Neural crest cell (in vitro differentiated cells): ENCODE measurements at regions not wholly inside any gene's neighbourhood (a gene's known extent, or its start where the extent isn't known, plus 50 kb on each side); places are given as distances from the start of the nearest gene placed in this dataset.
"Not testable (repeated sequence)": the region's sequence is repeated elsewhere in the genome, so short reads cannot be mapped to it uniquely, and the experiment has no call there.

ENCODE experiments used
- DNase-seq: peaks from one replicate; pipeline ENCODE4 v3.0.0; 2021; ENCODE audit warnings: low read depth, mixed read lengths, low spot score
- H3K27ac Mint-ChIP-seq: one replicate; pipeline ENCODE4 v1.8.0; 2021; ENCODE audit warnings: mild to moderate bottlenecking, mixed read lengths; ENCODE audit not compliant: unreplicated experiment
- H3K27me3 Mint-ChIP-seq: 2 replicates; pipeline ENCODE4 v1.8.0; 2021; ENCODE audit warnings: low read depth, mild to moderate bottlenecking, mixed read lengths
- H3K36me3 Mint-ChIP-seq: 2 replicates; pipeline ENCODE4 v1.8.0; 2021; ENCODE audit warnings: low read depth, mild to moderate bottlenecking, mixed read lengths
- H3K4me1 Mint-ChIP-seq: 2 replicates; pipeline ENCODE4 v1.8.0; 2021; ENCODE audit warnings: mixed read lengths
- H3K4me3 Mint-ChIP-seq: one replicate; pipeline ENCODE4 v1.8.0; 2021; ENCODE audit warnings: mild to moderate bottlenecking, mixed read lengths
- H3K9me3 Mint-ChIP-seq: 2 replicates; pipeline ENCODE4 v1.8.0; 2021; ENCODE audit warnings: mixed read lengths
- TF ChIP-seq, protein P1 (sequence below): fragments of 200-600 bp; sonication (generic); conservative IDR thresholded peaks from 2 replicates; pipeline ENCODE4 v1.5.0; 2021; ENCODE audit warnings: antibody characterized with exemption, mild to moderate bottlenecking

- Mint-ChIP-seq H3K9me3 (peaks cover 22% of the 10 kb centered on the region), H3K4me1 (no peaks in the 10 kb centered on the region), H3K36me3 (peaks cover 4% of the 10 kb centered on the region), H3K27ac (no peak overlapping the region), H3K4me3 (no peak overlapping the region), H3K27me3 (no peaks in the 10 kb centered on the region)
- TF ChIP-seq, protein P1, sequence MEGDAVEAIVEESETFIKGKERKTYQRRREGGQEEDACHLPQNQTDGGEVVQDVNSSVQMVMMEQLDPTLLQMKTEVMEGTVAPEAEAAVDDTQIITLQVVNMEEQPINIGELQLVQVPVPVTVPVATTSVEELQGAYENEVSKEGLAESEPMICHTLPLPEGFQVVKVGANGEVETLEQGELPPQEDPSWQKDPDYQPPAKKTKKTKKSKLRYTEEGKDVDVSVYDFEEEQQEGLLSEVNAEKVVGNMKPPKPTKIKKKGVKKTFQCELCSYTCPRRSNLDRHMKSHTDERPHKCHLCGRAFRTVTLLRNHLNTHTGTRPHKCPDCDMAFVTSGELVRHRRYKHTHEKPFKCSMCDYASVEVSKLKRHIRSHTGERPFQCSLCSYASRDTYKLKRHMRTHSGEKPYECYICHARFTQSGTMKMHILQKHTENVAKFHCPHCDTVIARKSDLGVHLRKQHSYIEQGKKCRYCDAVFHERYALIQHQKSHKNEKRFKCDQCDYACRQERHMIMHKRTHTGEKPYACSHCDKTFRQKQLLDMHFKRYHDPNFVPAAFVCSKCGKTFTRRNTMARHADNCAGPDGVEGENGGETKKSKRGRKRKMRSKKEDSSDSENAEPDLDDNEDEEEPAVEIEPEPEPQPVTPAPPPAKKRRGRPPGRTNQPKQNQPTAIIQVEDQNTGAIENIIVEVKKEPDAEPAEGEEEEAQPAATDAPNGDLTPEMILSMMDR: no peak
- DNase-seq: no peak
Measured at GRCh38 chr5:113713051-113713450, 199.6 kb downstream of the YTHDC2 start.

DNA sequence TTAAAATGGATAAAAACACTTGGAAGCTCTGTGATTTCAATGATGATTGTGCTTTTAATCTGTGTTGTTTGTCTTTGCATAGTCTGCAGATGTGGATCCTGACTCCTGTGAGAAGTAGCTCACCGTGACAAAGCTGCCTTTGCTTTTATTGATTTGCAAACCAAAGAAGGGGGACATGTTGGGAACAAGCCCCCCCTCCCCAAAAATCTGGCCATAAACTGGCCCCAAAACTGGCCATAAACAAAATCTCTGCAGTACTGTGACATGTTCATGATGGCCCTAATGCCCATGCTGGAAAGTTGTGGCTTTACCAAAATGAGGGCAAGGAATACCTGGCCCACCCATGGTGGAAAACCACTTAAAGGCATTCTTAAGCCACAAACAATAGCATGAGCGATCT, 202.4 kb downstream of the YTHDC2 start:
- H3K36me3 Mint-ChIP-seq, H3K27me3 Mint-ChIP-seq: not testable (repeated sequence)

DNA sequence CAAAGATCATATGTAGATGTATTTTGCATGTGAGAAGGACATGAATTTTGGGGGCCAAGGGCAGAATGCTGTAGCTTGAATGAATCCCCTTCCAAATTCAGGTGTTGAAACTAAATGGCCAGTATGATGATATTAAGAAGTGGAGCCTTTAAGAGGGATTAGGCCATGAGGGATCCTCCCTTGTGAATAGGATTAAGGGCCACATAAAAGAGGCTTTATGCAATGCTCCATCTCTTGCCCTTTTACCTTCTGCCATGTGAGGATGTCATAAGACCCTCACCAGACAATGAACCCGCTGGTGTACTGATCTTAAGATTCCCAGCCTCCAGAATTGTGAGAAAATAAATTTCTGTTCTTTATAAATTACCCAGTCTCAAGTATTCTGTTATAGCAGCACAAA, 206.1 kb downstream of the YTHDC2 start:
- no peak overlapping the region for H3K4me3 Mint-ChIP-seq
- DNase-seq: no peak
- peaks cover 3% of the 10 kb centered on the region for H3K36me3 Mint-ChIP-seq
- no peak overlapping the region for H3K27ac Mint-ChIP-seq
- TF ChIP-seq, protein P1: no peak
- peaks cover 18% of the 10 kb centered on the region for H3K9me3 Mint-ChIP-seq
- H3K27me3 Mint-ChIP-seq: no peaks in the 10 kb centered on the region
- H3K4me1 Mint-ChIP-seq: no peaks in the 10 kb centered on the region

More for the DNA sequence above, 202.4 kb downstream of the YTHDC2 start:
- DNase-seq, H3K4me3 Mint-ChIP-seq, H3K27ac Mint-ChIP-seq, H3K4me1 Mint-ChIP-seq: not testable (repeated sequence)
- H3K9me3 Mint-ChIP-seq: peaks cover 24% of the 10 kb centered on the region

DNA sequence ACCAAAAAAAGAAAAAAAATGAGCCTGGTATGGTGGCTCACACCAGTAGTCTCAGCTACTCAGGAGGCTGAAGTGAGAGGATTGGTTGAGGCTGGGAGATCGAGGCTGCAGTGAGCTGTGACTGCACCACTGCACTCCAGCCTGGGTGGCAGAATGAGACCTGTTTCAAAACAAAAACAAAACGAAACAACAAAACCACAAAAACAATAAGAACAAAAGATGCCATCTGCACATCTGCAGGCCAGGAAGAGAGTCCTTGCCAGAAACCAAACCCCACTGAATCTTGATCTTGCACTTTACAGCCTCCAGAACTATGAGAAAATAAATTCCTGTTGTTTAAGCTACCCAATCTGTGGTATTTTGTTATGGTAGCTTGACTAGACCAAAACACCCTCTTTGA, 207.7 kb downstream of the YTHDC2 start:
- H3K4me1 Mint-ChIP-seq: no peaks in the 10 kb centered on the region
- no peak for DNase-seq

DNA sequence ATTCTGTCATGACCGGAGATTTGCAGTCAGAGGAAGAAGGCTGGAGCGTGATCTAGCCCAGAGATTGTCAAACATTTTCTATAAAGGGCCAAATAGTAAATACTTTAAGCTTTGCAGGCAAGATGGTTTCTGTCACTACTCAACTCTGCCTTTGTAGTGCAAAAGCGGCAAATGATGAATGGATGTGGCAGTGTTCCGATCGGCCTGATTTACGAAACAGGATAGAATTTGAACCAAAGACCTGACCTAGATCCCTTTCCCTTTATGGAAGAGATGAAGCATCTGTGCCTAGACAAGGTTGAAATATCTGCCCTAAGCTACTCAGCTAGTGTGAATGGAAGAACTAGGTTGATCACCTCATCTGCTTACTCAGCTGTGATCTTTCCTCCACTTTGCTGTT, 209.5 kb downstream of the YTHDC2 start:
- Mint-ChIP-seq H3K36me3 (peaks cover 2% of the 10 kb centered on the region), H3K27me3 (no peaks in the 10 kb centered on the region), H3K27ac (no peak overlapping the region), H3K9me3 (peaks cover 17% of the 10 kb centered on the region), H3K4me3 (no peak overlapping the region), H3K4me1 (no peaks in the 10 kb centered on the region)
- no peak for DNase-seq
- TF ChIP-seq, protein P1: no peak

More for the DNA sequence above, 207.7 kb downstream of the YTHDC2 start:
- H3K36me3 Mint-ChIP-seq: peaks cover 2% of the 10 kb centered on the region
- TF ChIP-seq, protein P1: no peak
- no peak overlapping the region for H3K4me3 Mint-ChIP-seq
- peaks cover 21% of the 10 kb centered on the region for H3K9me3 Mint-ChIP-seq
- H3K27me3 Mint-ChIP-seq: no peaks in the 10 kb centered on the region
- no peak overlapping the region for H3K27ac Mint-ChIP-seq

DNA sequence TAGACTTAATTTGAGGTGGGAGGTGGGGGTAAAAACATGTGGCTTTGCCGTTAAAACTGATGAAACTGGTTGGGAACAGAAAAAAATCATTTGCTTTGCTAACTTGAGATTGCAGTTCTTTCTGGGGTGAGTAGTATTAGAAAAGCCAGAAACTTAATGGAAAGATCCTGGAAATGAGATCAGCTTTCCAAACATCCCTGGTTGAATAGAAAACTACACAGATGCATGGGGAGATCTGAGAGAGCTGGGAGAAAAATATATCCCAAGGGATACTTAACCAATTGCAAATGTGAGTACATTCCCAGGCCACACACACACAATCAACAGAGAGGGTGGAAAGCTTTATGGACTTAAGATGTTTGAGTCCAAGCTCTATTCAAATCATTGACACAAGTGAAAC, 222.3 kb downstream of the YTHDC2 start:
- Mint-ChIP-seq H3K4me3 (no peak overlapping the region), H3K27me3 (no peaks in the 10 kb centered on the region), H3K9me3 (no peaks in the 10 kb centered on the region), H3K4me1 (no peaks in the 10 kb centered on the region), H3K36me3 (no peaks in the 10 kb centered on the region), H3K27ac (no peak overlapping the region)
- no peak for DNase-seq
- TF ChIP-seq, protein P1: no peak
